Activated B cell treated with CpG ODN at 0.5 μM for 24 hours (primary cell): ENCODE measurements at regions not wholly inside any gene's neighbourhood (a gene's known extent, or its start where the extent isn't known, plus 50 kb on each side); places are given as distances from the start of the nearest gene placed in this dataset.
"Not testable (repeated sequence)": the region's sequence is repeated elsewhere in the genome, so short reads cannot be mapped to it uniquely, and the experiment has no call there.

Source experiments
- ATAC-seq: fragments of 200-7000 bp; cut with Tn5 transposase; one replicate; pipeline ENCODE4 v1.10.0; 2021; ENCODE audit warnings: low read depth, mild to moderate bottlenecking, moderate library complexity
- CTCF ChIA-PET: fragments of 350-600 bp; sonication (Branson Sonifier 250); formaldehyde crosslinking; loops from one replicate; lab custom pipeline; 2021; ENCODE audit warnings: antibody characterized with exemption; lab: Charles Lee
- POLR2A ChIA-PET: fragments of 350-600 bp; sonication (Branson Sonifier 250); formaldehyde crosslinking; loops from one replicate; lab custom pipeline; 2021; ENCODE audit warnings: antibody characterized with exemption; lab: Charles Lee
- DNase-seq: peaks from one replicate; pipeline ENCODE4 v3.0.0; 2022
- H3K27ac Mint-ChIP-seq: one replicate; pipeline ENCODE4 v1.8.0; 2020; ENCODE audit warnings: mixed read lengths
- H3K27me3 Mint-ChIP-seq: one replicate; pipeline ENCODE4 v1.8.0; 2021; ENCODE audit warnings: mixed read lengths
- H3K36me3 Mint-ChIP-seq: one replicate; pipeline ENCODE4 v1.8.0; 2021; ENCODE audit warnings: low read depth, mixed read lengths
- H3K4me1 Mint-ChIP-seq: one replicate; pipeline ENCODE4 v1.8.0; 2021; ENCODE audit warnings: mixed read lengths
- H3K4me3 Mint-ChIP-seq: one replicate; pipeline ENCODE4 v1.8.0; 2020; ENCODE audit warnings: mild to moderate bottlenecking, mixed read lengths
- H3K9me3 Mint-ChIP-seq: one replicate; pipeline ENCODE4 v1.8.0; 2020; ENCODE audit warnings: mixed read lengths
- CTCF ChIP-seq: fragments of 200-600 bp; IDR thresholded peaks from one replicate; pipeline ENCODE4 v1.8.0; 2022; ENCODE audit warnings: antibody characterized with exemption, mild to moderate bottlenecking
- intact Hi-C: fragments of 100-400 bp; cut with micrococcal nuclease; formaldehyde crosslinking; loops from one replicate; pipeline ENCODE4 v1.15.1; 2024

GRCh38 chr4:67291644-67292043 is 253.7 kb downstream of the CENPC start:
- no peak for ATAC-seq
- CTCF ChIA-PET = no interaction called here
- no peak for TF ChIP-seq CTCF
- Mint-ChIP-seq H3K4me3 (no peak overlapping the region), H3K9me3 (no peaks in the 10 kb centered on the region), H3K27ac (no peak overlapping the region), H3K27me3 (no peaks in the 10 kb centered on the region), H3K36me3 (no peaks in the 10 kb centered on the region), H3K4me1 (no peaks in the 10 kb centered on the region)
- no peak for DNase-seq
- POLR2A ChIA-PET = no interaction called here
- intact Hi-C loops = no loop called here

- intact Hi-C loops = no loop called here
- no peaks in the 10 kb centered on the region for H3K36me3 Mint-ChIP-seq
- H3K27me3 Mint-ChIP-seq = no peaks in the 10 kb centered on the region
- ATAC-seq (no peak), DNase-seq (no peak)
- no peaks in the 10 kb centered on the region for H3K4me1 Mint-ChIP-seq
- no peaks in the 10 kb centered on the region for H3K9me3 Mint-ChIP-seq
- no peak for TF ChIP-seq CTCF
- H3K27ac Mint-ChIP-seq = no peak overlapping the region
- ChIA-PET POLR2A (no interaction called here), CTCF (no interaction called here)
- no peak overlapping the region for H3K4me3 Mint-ChIP-seq
These were observed 256.3 kb downstream of the CENPC start for GRCh38 chr4:67288964-67289363.

GRCh38 chr4:67286724-67287123 is 258.6 kb downstream of the CENPC start:
- ATAC-seq = no peak
- ChIA-PET POLR2A (no interaction called here), CTCF (no interaction called here)
- no peak for TF ChIP-seq CTCF
- Mint-ChIP-seq H3K4me3 (no peak overlapping the region), H3K4me1 (no peaks in the 10 kb centered on the region), H3K36me3 (no peaks in the 10 kb centered on the region), H3K27me3 (no peaks in the 10 kb centered on the region), H3K9me3 (no peaks in the 10 kb centered on the region), H3K27ac (no peak overlapping the region)
- DNase-seq = no peak
- intact Hi-C loops = no loop called here

- TF ChIP-seq CTCF = no peak
- no peaks in the 10 kb centered on the region for H3K4me1 Mint-ChIP-seq
- H3K4me3 Mint-ChIP-seq = no peak overlapping the region
These were observed 262.6 kb downstream of the CENPC start for GRCh38 chr4:67282749-67283148.

GRCh38 chr4:67275179-67275750 is 270.0 kb downstream of the CENPC start:
- H3K27me3 Mint-ChIP-seq = no peaks in the 10 kb centered on the region

More at GRCh38 chr4:67282749-67283148, 262.6 kb downstream of the CENPC start:
- Mint-ChIP-seq H3K27ac (no peak overlapping the region), H3K9me3 (no peaks in the 10 kb centered on the region), H3K36me3 (no peaks in the 10 kb centered on the region), H3K27me3 (no peaks in the 10 kb centered on the region)
- no peak for DNase-seq
- no peak for ATAC-seq
- intact Hi-C loops = no loop called here
- CTCF ChIA-PET = no interaction called here
- POLR2A ChIA-PET = no interaction called here

GRCh38 chr4:67274671-67275070 is 270.6 kb downstream of the CENPC start:
- DNase-seq, H3K36me3 Mint-ChIP-seq, ATAC-seq, H3K9me3 Mint-ChIP-seq, CTCF ChIA-PET, H3K4me1 Mint-ChIP-seq, H3K27ac Mint-ChIP-seq, H3K4me3 Mint-ChIP-seq, intact Hi-C loops, H3K27me3 Mint-ChIP-seq, POLR2A ChIA-PET: not testable (repeated sequence)

More at GRCh38 chr4:67275179-67275750, 270.0 kb downstream of the CENPC start:
- H3K4me3 Mint-ChIP-seq = no peak overlapping the region
- H3K27ac Mint-ChIP-seq = no peak overlapping the region
- DNase-seq (no peak), ATAC-seq (no peak)
- no peak for TF ChIP-seq CTCF
- H3K36me3 Mint-ChIP-seq = no peaks in the 10 kb centered on the region
- no peaks in the 10 kb centered on the region for H3K4me1 Mint-ChIP-seq
- intact Hi-C loops = no loop called here
- POLR2A ChIA-PET = no interaction called here
- CTCF ChIA-PET = no interaction called here
- H3K9me3 Mint-ChIP-seq = no peaks in the 10 kb centered on the region
